SK-N-DZ (cell line): ENCODE measurements at regions not wholly inside any gene's neighbourhood (a gene's known extent, or its start where the extent isn't known, plus 50 kb on each side); places are given as distances from the start of the nearest gene placed in this dataset.

Experiments
- DNase-seq: peaks from one replicate; pipeline ENCODE4 v3.0.0-alpha.2; 2015; ENCODE audit warnings: low spot score

- no peak for DNase-seq
Observed at GRCh38 chr3:66165660-66166059, 55.1 kb upstream of the SLC25A26 start.

GRCh38 chr3:66164155-66164554 is 56.6 kb upstream of the SLC25A26 start:
- DNase-seq = no peak

- peak; percentile 92 for DNase-seq
Observed at GRCh38 chr3:66163222-66163621, 57.6 kb upstream of the SLC25A26 start.

GRCh38 chr3:66162766-66163165 is 58.0 kb upstream of the SLC25A26 start:
- peak; percentile 45 for DNase-seq

- DNase-seq = no peak
Observed at GRCh38 chr3:66158933-66159683, 61.7 kb upstream of the SLC25A26 start.

- no peak for DNase-seq
Observed at GRCh38 chr3:66154444-66154861, 66.3 kb upstream of the SLC25A26 start.

GRCh38 chr3:66153481-66154443 is 67.0 kb upstream of the SLC25A26 start:
- DNase-seq = peak; percentile 38

- DNase-seq = no peak
Observed at GRCh38 chr3:66152336-66152735, 68.5 kb upstream of the SLC25A26 start.

- DNase-seq = no peak
Observed at GRCh38 chr3:66150977-66151376, 69.8 kb upstream of the SLC25A26 start.

- DNase-seq = peak; percentile 61
Observed at GRCh38 chr3:66149269-66149668, 71.5 kb upstream of the SLC25A26 start.

- DNase-seq = no peak
Observed at GRCh38 chr3:66145408-66145733, 75.4 kb upstream of the SLC25A26 start.

GRCh38 chr3:66144568-66145407 is 76.0 kb upstream of the SLC25A26 start:
- DNase-seq = no peak

GRCh38 chr3:66142079-66142478 is 78.7 kb upstream of the SLC25A26 start:
- DNase-seq = peak; percentile 77

- DNase-seq = no peak
Observed at GRCh38 chr3:66140743-66141372, 79.9 kb upstream of the SLC25A26 start.

- no peak for DNase-seq
Observed at GRCh38 chr3:66140106-66140505, 80.7 kb upstream of the SLC25A26 start.

- peak; percentile 93 for DNase-seq
Observed at GRCh38 chr3:66139415-66139814, 81.4 kb upstream of the SLC25A26 start.

- peak; percentile 76 for DNase-seq
Observed at GRCh38 chr3:66138336-66139313, 82.2 kb upstream of the SLC25A26 start.

- no peak for DNase-seq
Observed at GRCh38 chr3:66136597-66136996, 84.2 kb upstream of the SLC25A26 start.

- DNase-seq = no peak
Observed at GRCh38 chr3:66133853-66134445, 86.9 kb upstream of the SLC25A26 start.
